ENCODE measurements at regions not wholly inside any gene's neighbourhood (a gene's known extent, or its start where the extent isn't known, plus 50 kb on each side); places are given as distances from the start of the nearest gene placed in this dataset.

DNA sequence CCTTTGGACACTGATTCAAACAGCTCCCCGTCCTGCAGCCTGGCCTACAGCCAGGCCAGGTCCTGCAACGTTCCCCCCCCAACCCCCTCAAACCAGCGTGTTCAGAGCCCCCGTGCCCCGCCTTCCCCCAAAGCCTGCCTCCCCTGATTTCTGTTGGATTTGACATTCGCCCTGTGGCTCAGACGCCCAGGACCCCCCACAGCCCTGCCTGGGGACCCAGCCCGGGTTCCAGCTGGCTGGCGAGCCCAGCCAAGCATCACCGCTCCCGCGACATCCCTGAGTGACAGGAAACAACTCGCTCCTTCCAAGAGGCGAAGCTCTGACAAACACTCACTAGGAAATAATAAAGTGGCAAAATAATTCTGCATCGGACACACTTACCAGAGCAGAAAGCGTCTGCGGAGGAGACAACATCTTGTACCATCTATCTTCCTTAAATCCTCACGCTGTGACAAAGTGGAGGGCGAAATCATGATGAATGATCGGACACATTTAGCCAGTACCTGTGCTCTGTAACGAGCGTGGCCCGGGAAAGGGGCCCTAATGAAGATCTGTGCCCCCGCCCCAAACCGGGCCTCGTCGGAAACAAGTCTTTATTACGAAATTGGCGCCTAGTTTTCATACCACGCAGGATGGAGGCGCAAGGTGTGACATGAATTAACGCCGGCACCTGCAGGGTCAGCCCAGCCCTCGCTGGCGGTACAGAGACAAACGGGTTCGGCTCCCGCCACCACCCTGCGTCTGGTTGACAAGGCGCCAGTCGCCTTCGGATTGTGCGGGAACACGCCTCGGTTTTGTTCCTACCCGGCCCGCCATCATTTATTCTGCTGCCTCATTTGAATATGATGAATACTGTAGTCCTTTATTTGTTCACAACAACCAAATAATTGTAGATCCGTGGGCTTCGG is 91.0 kb upstream of the MVB12B start:
- no peak for DNase-seq
- H2AFZ ChIP-seq = no peak overlapping the region
- CTCF ChIA-PET = no interaction called here

GRCh38 chr9:126236273-126236672 is 90.4 kb upstream of the MVB12B start:
- Histone ChIP-seq H3K79me2 (ENCODE audit: low read depth) (no peaks in the 10 kb centered on the region), H3K27me3 (ENCODE audit: insufficient read depth, low read depth) (peaks cover 60% of the 10 kb centered on the region), H3K36me3 (ENCODE audit: low read depth) (no peaks in the 10 kb centered on the region), H3K4me3 (no peak overlapping the region), H4K20me1 (ENCODE audit: insufficient read depth) (no peaks in the 10 kb centered on the region), H3K27ac (no peak overlapping the region), H3K9me2 (ENCODE audit: insufficient read depth) (no peaks in the 10 kb centered on the region), H3K4me1 (replicated peaks; ENCODE audit: insufficient read depth) (no peaks in the 10 kb centered on the region), H2AFZ (no peak overlapping the region), H3F3A (ENCODE audit: insufficient read depth, low read depth) (no peaks in the 10 kb centered on the region), H3K4me2 (no peak overlapping the region), H3K9me3 (ENCODE audit: insufficient read depth, low read depth) (no peaks in the 10 kb centered on the region)
- TF ChIP-seq EZH2 (IDR thresholded peaks at IDR 0.05; ENCODE audit: low read depth) = no peak
- TF ChIP-seq, protein P1, sequence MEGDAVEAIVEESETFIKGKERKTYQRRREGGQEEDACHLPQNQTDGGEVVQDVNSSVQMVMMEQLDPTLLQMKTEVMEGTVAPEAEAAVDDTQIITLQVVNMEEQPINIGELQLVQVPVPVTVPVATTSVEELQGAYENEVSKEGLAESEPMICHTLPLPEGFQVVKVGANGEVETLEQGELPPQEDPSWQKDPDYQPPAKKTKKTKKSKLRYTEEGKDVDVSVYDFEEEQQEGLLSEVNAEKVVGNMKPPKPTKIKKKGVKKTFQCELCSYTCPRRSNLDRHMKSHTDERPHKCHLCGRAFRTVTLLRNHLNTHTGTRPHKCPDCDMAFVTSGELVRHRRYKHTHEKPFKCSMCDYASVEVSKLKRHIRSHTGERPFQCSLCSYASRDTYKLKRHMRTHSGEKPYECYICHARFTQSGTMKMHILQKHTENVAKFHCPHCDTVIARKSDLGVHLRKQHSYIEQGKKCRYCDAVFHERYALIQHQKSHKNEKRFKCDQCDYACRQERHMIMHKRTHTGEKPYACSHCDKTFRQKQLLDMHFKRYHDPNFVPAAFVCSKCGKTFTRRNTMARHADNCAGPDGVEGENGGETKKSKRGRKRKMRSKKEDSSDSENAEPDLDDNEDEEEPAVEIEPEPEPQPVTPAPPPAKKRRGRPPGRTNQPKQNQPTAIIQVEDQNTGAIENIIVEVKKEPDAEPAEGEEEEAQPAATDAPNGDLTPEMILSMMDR (conservative IDR thresholded peaks at IDR 0.05) = no peak
- ChIA-PET CTCF (no interaction called here), POLR2A (ENCODE audit: unreplicated experiment) (no interaction called here)
- intact Hi-C loops (cut with micrococcal nuclease; ENCODE audit: unreplicated experiment) = no loop called here
- BruUV-seq (replicated peaks) = no TSS peak
- no peak for DNase-seq

More for the DNA sequence above, 91.0 kb upstream of the MVB12B start:
- Histone ChIP-seq H3K79me2 (ENCODE audit: low read depth) (no peaks in the 10 kb centered on the region), H3K4me2 (no peak overlapping the region), H4K20me1 (ENCODE audit: insufficient read depth) (no peaks in the 10 kb centered on the region), H3F3A (ENCODE audit: insufficient read depth, low read depth) (no peaks in the 10 kb centered on the region), H3K36me3 (ENCODE audit: low read depth) (no peaks in the 10 kb centered on the region), H3K4me3 (no peak overlapping the region), H3K27me3 (ENCODE audit: insufficient read depth, low read depth) (peaks cover 67% of the 10 kb centered on the region), H3K4me1 (replicated peaks; ENCODE audit: insufficient read depth) (no peaks in the 10 kb centered on the region), H3K27ac (no peak overlapping the region), H3K9me2 (ENCODE audit: insufficient read depth) (no peaks in the 10 kb centered on the region), H3K9me3 (ENCODE audit: insufficient read depth, low read depth) (no peaks in the 10 kb centered on the region)
- intact Hi-C loops (cut with micrococcal nuclease; ENCODE audit: unreplicated experiment) = no loop called here
- no TSS peak for BruUV-seq (replicated peaks)
- POLR2A ChIA-PET (ENCODE audit: unreplicated experiment) = interaction anchor here (0.6 kb wide), 1 partner anchor 28 kb away, joined by 5 read pairs; no protein-coding TSS in a partner anchor
- TF ChIP-seq, protein P1 (conservative IDR thresholded peaks at IDR 0.05) = no peak
- TF ChIP-seq EZH2 (IDR thresholded peaks at IDR 0.05; ENCODE audit: low read depth) = no peak

DNA sequence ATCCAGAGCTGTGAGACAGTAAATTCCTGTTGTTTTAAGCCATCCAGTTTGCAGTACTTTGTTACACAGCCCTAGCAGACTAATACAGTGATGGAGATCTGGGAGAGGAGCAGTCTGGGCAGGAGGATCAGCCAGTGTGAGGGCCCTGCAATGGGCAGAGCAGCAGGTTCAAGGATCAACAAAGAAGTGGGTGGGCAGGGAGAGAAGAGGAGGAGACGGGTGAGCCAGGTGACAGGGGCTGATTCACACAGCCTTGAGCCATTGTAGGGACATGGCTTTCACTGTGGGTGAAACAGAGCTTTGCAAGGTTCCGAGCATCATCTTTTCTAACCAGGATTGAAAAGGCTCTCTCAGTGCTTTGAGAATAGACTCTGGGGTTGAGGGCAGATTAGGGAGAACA is 88.2 kb upstream of the MVB12B start:
- Histone ChIP-seq H3F3A (ENCODE audit: insufficient read depth, low read depth) (no peaks in the 10 kb centered on the region), H3K27ac (no peak overlapping the region), H3K4me3 (no peak overlapping the region), H3K4me2 (no peak overlapping the region), H3K36me3 (ENCODE audit: low read depth) (no peaks in the 10 kb centered on the region), H3K9me3 (ENCODE audit: insufficient read depth, low read depth) (peaks cover 3% of the 10 kb centered on the region), H3K9me2 (ENCODE audit: insufficient read depth) (no peaks in the 10 kb centered on the region), H3K4me1 (replicated peaks; ENCODE audit: insufficient read depth) (no peaks in the 10 kb centered on the region), H2AFZ (no peak overlapping the region), H4K20me1 (ENCODE audit: insufficient read depth) (no peaks in the 10 kb centered on the region), H3K27me3 (ENCODE audit: insufficient read depth, low read depth) (peaks cover 43% of the 10 kb centered on the region), H3K79me2 (ENCODE audit: low read depth) (no peaks in the 10 kb centered on the region)
- DNase-seq = no peak
- POLR2A ChIA-PET (ENCODE audit: unreplicated experiment) = no interaction called here
- intact Hi-C loops (cut with micrococcal nuclease; ENCODE audit: unreplicated experiment) = no loop called here
- TF ChIP-seq, protein P1 (conservative IDR thresholded peaks at IDR 0.05) = no peak
- TF ChIP-seq EZH2 (IDR thresholded peaks at IDR 0.05; ENCODE audit: low read depth) = no peak
- no TSS peak for BruUV-seq (replicated peaks)
- CTCF ChIA-PET = no interaction called here
